Stimulated activated CD8-positive, alpha-beta memory T cell treated with anti-CD3 and anti-CD28 coated beads, Interleukin-4, amount 100 ng/mL, for 24 hours (primary cell): ENCODE measurements at regions not wholly inside any gene's neighbourhood (a gene's known extent, or its start where the extent isn't known, plus 50 kb on each side); places are given as distances from the start of the nearest gene placed in this dataset.
"Not testable (repeated sequence)": the region's sequence is repeated elsewhere in the genome, so short reads cannot be mapped to it uniquely, and the experiment has no call there.

ENCODE experiments used
- DNase-seq: peaks from one replicate; pipeline ENCODE4 v3.0.0-alpha.2; 2020; ENCODE audit warnings: low read depth

- DNase-seq = no peak
Measured at GRCh38 chr18:54433368-54433767, 75.7 kb downstream of the C18orf54 start.

- no peak for DNase-seq
Measured at GRCh38 chr18:54433857-54434256, 76.2 kb downstream of the C18orf54 start.

GRCh38 chr18:54434453-54434852 is 76.7 kb downstream of the C18orf54 start:
- no peak for DNase-seq

GRCh38 chr18:54436501-54436900 is 78.8 kb downstream of the C18orf54 start:
- no peak for DNase-seq

- DNase-seq = no peak
Measured at GRCh38 chr18:54440292-54440691, 82.6 kb downstream of the C18orf54 start.

- peak; percentile 10 for DNase-seq
Measured at GRCh38 chr18:54444319-54444914, 86.7 kb downstream of the C18orf54 start.

- no peak for DNase-seq
Measured at GRCh38 chr18:54453996-54454395, 96.3 kb downstream of the C18orf54 start.

GRCh38 chr18:54465502-54465901 is 107.8 kb downstream of the C18orf54 start:
- DNase-seq = no peak

GRCh38 chr18:54466248-54467005 is 108.7 kb downstream of the C18orf54 start:
- no peak for DNase-seq

GRCh38 chr18:54479365-54479764 is 111.7 kb upstream of the DYNAP start:
- DNase-seq = no peak

GRCh38 chr18:54480616-54481015 is 110.4 kb upstream of the DYNAP start:
- no peak for DNase-seq

GRCh38 chr18:54502451-54502850 is 88.6 kb upstream of the DYNAP start:
- not testable (repeated sequence) for DNase-seq

- no peak for DNase-seq
Measured at GRCh38 chr18:54503131-54503894, 87.7 kb upstream of the DYNAP start.

GRCh38 chr18:54506516-54507261 is 84.4 kb upstream of the DYNAP start:
- DNase-seq = no peak

GRCh38 chr18:54509793-54510192 is 81.3 kb upstream of the DYNAP start:
- no peak for DNase-seq

GRCh38 chr18:54515149-54515548 is 75.9 kb upstream of the DYNAP start:
- DNase-seq = no peak

GRCh38 chr18:54517521-54517920 is 73.5 kb upstream of the DYNAP start:
- no peak for DNase-seq

- DNase-seq = no peak
Measured at GRCh38 chr18:54521846-54522245, 69.2 kb upstream of the DYNAP start.

GRCh38 chr18:54528942-54529376 is 62.1 kb upstream of the DYNAP start:
- no peak for DNase-seq

- DNase-seq = no peak
Measured at GRCh38 chr18:54529444-54529843, 61.6 kb upstream of the DYNAP start.

GRCh38 chr18:54530285-54530684 is 60.8 kb upstream of the DYNAP start:
- DNase-seq = no peak

GRCh38 chr18:54531402-54532065 is 59.5 kb upstream of the DYNAP start:
- no peak for DNase-seq
